ENCODE measurements at regions not wholly inside any gene's neighbourhood (a gene's known extent, or its start where the extent isn't known, plus 50 kb on each side); places are given as distances from the start of the nearest gene placed in this dataset.

GRCh38 chr3:7800006-7800780 is 701.4 kb upstream of the LMCD1 start:
- H4K20me1 ChIP-seq (ENCODE audit: insufficient read depth) = no peaks in the 10 kb centered on the region
- TF ChIP-seq EP300 (conservative IDR thresholded peaks at IDR 0.05; ENCODE audit: poor library complexity, severe bottlenecking) (no peak), CTCF (IDR thresholded peaks at IDR 0.05; ENCODE audit: poor library complexity, severe bottlenecking) (peak; percentile 71), TAF1 (IDR thresholded peaks at IDR 0.05; ENCODE audit: low read depth) (no peak), REST (IDR thresholded peaks at IDR 0.05; ENCODE audit: borderline replicate concordance) (no peak), SMC3 (conservative IDR thresholded peaks at IDR 0.05; ENCODE audit: poor library complexity) (peak; percentile 77), MXI1 (conservative IDR thresholded peaks at IDR 0.05; ENCODE audit: poor library complexity, severe bottlenecking) (no peak), RAD21 (conservative IDR thresholded peaks at IDR 0.05) (peak; percentile 75), POLR2AphosphoS5 (IDR thresholded peaks at IDR 0.05) (no peak), EZH2 (IDR thresholded peaks at IDR 0.05; ENCODE audit: borderline replicate concordance, insufficient read depth, low read length, poor library complexity, severe bottlenecking) (no peak)

GRCh38 chr3:7812490-7812889 is 689.1 kb upstream of the LMCD1 start:
- Histone ChIP-seq H3K27me3 (ENCODE audit: insufficient read depth, low read depth, low read length) (no peaks in the 10 kb centered on the region), H3K9ac (ENCODE audit: low read length) (no peak overlapping the region), H3F3A (ENCODE audit: insufficient read depth, low read length, poor library complexity, severe bottlenecking) (no peaks in the 10 kb centered on the region), H3K36me3 (ENCODE audit: insufficient read depth, low read length) (no peaks in the 10 kb centered on the region), H3K79me2 (replicated peaks; ENCODE audit: insufficient read depth, low read length) (no peaks in the 10 kb centered on the region), H3K27ac (ENCODE audit: low read length) (no peak overlapping the region), H3K9me2 (ENCODE audit: insufficient read depth, low read length) (no peaks in the 10 kb centered on the region), H4K20me1 (ENCODE audit: insufficient read depth) (no peaks in the 10 kb centered on the region), H2AFZ (ENCODE audit: low read depth, low read length) (no peak overlapping the region), H3K4me2 (ENCODE audit: low read length) (no peak overlapping the region), H3K9me3 (ENCODE audit: low read length) (no peaks in the 10 kb centered on the region), H3K4me3 (ENCODE audit: low read length) (no peak overlapping the region)
- TF ChIP-seq MXI1 (conservative IDR thresholded peaks at IDR 0.05; ENCODE audit: poor library complexity, severe bottlenecking) (no peak), EZH2 (IDR thresholded peaks at IDR 0.05; ENCODE audit: borderline replicate concordance, insufficient read depth, low read length, poor library complexity, severe bottlenecking) (no peak), RAD21 (conservative IDR thresholded peaks at IDR 0.05) (no peak), REST (IDR thresholded peaks at IDR 0.05; ENCODE audit: borderline replicate concordance) (no peak), CTCF (IDR thresholded peaks at IDR 0.05; ENCODE audit: poor library complexity, severe bottlenecking) (no peak), EP300 (conservative IDR thresholded peaks at IDR 0.05; ENCODE audit: poor library complexity, severe bottlenecking) (no peak), SMC3 (conservative IDR thresholded peaks at IDR 0.05; ENCODE audit: poor library complexity) (no peak), POLR2AphosphoS5 (IDR thresholded peaks at IDR 0.05) (no peak), TAF1 (IDR thresholded peaks at IDR 0.05; ENCODE audit: low read depth) (no peak)

More at GRCh38 chr3:7800006-7800780, 701.4 kb upstream of the LMCD1 start:
- Histone ChIP-seq H3K36me3 (ENCODE audit: insufficient read depth, low read length) (no peaks in the 10 kb centered on the region), H3K9ac (ENCODE audit: low read length) (no peak overlapping the region), H2AFZ (ENCODE audit: low read depth, low read length) (no peak overlapping the region), H3K4me2 (ENCODE audit: low read length) (no peak overlapping the region), H3K9me2 (ENCODE audit: insufficient read depth, low read length) (no peaks in the 10 kb centered on the region), H3K79me2 (replicated peaks; ENCODE audit: insufficient read depth, low read length) (no peaks in the 10 kb centered on the region), H3K27me3 (ENCODE audit: insufficient read depth, low read depth, low read length) (no peaks in the 10 kb centered on the region), H3F3A (ENCODE audit: insufficient read depth, low read length, poor library complexity, severe bottlenecking) (no peaks in the 10 kb centered on the region), H3K9me3 (ENCODE audit: low read length) (no peaks in the 10 kb centered on the region), H3K27ac (ENCODE audit: low read length) (no peak overlapping the region), H3K4me3 (ENCODE audit: low read length) (no peak overlapping the region)
